CD4-positive, alpha-beta T cell treated with Interleukin-4 for 4 hours (primary cell): ENCODE measurements at regions not wholly inside any gene's neighbourhood (a gene's known extent, or its start where the extent isn't known, plus 50 kb on each side); places are given as distances from the start of the nearest gene placed in this dataset.
A peak's percentile ranks its signal among the peaks of the same experiment; 100 is the strongest.

Source experiments
- DNase-seq: peaks from one replicate; pipeline ENCODE4 v3.0.0-alpha.2; 2020

DNA sequence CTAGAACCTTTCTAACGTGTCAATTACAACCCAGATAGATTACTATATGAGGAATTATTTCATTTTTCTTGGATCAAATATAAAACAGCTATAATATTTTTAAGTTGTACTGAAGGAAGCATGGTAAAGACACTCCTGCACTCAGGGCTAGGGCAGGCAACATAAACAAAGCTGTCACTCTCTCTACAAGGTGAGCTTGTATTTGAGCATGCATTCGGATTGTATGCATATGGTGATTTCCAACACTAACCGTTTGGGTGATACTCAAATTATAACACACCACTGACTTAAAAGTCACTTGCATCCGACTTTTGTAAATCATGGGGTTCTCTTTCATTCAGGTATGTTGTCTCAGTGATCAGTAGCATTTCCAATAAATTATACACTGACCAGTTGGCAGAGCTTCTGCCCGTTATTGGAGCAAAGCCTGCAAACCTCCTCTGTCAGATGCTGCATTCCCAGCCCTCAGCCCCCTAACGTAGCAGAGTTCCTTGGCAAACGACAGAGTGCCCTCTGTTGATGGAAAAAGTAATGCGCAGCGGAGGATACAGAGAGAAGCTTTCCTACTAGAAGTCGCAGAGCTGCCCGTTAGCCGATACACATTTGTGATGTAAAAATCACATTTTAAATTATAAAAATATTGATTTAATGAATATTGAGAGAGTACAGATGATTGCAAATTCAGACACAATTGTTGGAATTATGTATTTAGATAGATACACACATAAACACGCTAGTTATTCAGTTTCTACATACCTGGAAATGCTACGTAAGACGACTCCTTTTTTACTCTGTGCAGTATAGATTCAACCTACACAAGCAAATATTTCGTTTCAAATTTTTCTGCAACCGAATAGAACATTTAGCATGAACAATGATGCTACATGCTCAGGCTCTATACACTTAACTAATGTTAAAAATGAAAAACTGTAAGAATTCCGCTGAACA is 173.9 kb upstream of the SP4 start:
- DNase-seq, result peak; percentile 40

DNA sequence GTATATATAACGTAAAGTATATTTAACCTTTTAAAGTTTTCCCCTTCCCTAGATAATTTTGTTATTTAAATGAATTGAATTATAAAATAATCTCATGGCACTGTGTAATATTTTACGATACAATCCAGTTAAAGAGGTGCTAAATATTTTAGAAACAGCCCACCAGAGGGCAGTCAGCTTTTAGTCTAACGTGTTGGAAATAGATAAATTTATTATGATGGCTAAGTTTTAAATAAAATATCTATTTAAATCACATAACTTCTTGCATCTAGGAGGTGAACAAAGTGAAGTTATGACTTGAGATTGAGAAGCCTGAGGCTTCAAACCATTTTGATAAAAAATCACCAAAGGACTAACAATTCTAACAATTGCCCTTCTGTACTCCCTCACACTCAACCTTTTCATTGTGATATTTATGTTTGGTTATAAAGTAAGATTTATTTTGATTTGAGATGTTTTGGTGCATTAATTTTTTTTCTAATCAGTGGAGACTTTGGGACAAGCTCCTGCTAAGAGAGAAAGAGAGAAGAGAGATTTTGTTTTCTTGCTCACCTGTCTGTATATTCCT is 171.5 kb upstream of the SP4 start:
- peak; percentile 43 for DNase-seq

DNA sequence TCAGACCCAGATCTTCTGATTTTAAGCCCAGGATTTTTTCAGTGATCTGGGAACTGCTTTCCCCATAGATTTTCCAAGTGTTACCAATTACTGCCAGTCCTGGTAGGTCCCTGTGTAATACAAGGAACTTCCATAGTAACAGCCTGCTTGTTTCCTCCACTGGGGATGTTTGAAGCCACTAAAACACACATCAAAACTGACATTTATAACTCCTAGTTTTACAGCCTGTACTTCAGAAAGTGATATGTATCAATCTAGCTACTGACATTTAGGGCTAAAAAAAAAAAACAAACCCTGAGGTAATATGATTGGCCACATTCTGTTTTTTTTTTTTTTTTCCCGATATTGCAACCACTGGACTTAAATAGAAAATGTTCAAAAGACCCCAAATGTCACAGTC is 166.9 kb upstream of the SP4 start:
- no peak for DNase-seq

DNA sequence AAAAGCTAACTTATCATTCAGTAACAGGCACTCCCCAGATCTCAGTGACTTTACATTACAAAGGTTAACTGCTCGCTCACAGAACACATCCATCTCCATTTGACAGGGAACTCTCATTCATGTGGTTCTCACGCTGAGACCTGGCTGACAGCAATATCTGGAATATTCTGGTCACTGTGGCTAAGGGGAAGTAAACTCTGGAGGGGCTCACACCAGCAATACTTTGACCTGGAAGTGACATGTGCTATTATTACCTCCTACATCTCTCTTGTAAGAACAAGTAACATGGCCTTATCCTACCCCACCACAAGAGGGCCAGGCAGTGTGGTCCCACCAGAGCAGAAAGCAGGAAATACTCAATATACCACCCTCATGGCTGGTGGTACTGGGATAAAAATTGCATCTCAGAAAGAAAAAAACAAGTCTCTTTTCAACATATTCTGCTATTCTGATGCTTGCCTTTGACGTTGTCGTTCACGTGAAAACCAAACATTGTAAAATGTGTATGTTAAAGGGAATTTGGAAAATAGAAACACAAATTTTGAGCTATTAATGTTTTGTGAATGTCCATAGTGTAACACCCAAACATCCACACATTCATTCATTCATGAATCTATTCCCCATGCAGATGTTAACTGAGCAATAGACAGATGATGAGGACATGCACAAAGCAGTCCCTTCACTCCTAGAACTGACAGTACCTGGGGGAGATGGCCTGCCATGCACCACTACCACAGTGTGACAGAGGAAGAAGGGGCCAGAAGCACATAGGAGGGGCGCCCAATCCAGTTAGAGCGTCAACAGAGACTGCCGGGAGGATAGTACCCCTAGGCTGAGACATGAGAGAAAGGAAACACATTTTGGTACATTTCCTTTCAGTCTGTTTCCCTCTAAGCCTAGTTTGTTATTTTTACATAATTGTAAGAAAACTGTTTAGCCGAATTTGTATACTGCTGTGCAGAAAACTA is 166.0 kb upstream of the SP4 start:
- peak; percentile 45 for DNase-seq

DNA sequence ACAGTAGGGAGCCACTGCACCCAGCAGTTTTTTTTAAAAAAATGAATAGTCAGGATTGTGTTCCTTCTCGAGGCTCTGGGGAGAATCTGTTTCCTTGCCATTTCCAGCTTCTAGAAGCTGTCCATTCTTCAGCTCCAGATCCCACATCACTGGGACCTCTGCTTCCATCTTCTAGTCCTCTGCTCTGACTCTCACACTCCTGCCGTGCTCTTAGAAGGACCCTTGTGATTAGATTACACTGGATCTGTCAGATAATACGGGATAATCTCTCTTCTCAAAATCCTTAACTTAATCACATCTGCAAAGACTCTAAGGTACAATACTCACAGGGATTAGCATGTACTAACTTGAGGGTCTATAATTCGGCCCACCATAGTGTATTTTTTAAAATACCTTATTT is 158.9 kb upstream of the SP4 start:
- DNase-seq, result no peak

DNA sequence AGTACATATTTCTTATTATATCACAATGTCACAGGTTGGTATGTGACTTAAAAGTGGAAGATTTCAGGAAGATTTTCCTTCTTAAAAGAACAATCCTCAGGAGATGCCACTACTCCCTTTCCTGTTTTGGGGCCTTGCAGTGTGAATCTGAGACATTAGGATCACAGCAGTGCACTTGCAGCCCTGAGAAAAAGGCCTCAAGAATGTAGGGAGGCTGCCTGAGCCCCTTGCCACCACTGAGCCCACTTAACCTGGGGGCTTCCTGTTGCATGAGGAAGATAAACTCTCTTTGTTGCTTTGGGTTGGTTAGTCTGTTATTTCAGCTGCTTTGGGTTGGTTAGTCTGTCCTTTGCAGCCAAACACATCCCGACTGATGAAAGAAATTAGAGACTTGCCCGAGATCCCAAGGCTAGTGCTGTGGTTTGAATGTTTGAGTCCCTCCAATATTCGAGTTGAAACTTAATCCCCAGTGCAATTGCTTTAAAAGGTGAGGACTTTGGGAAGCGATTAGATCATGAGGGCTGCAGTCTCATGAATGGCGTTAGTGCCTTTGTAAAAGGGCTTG is 151.3 kb upstream of the SP4 start:
- DNase-seq, result no peak

DNA sequence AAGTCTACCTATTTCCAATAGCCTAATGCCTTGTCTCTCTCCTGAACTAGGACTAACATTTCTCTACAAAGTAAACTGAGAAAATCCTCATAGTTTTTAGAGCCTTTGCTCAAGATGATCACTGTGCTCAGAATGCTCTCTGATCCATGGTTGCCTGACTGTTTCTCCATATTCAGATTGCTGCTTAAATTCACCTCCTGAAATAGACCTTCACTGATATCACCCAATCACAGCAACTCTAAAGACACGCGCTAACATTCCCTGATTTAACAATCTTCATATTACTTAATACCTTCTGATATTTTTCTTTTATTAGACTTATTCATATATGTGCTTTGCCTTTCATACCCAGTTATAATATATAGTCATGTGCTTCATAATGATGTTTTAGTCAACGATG is 148.9 kb upstream of the SP4 start:
- no peak for DNase-seq

DNA sequence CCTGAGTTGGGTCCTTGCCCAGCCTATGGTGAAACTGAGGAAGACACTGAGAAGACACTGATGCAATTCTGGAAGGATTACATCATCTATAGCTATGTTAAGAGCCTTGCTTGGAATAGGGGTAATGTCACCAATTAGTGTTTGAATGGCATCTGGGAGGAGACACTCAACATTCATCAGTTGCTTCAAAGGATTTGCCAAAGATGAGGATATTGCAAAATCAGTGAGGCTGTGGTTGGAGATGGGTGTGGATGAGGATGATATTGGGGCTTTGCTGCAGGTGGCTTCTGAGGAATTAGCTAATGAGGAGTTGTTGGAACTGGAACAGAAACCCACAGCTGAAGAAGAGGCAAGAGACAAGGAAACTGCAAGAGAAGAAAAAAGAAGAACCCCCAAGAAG is 146.7 kb upstream of the SP4 start:
- no peak for DNase-seq

DNA sequence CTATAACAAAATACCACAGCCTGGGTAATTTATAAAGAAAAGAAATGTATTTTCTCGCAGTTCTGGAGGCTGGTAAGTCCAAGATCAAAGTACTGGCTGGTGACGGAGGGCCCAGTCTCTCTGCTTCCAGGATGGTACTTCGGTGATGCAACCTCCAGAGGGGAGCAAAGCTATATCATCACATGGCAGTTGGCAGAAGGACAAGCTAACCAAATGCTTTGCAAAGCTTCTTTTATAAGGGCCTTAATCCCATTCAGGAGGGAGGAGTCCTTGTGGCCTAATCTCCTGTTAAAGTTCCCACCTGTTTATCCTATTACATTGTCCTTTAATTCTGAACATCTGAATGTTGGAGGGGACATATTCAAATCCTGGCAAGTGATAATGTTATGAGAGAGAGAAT is 134.1 kb upstream of the SP4 start:
- DNase-seq, result no peak

DNA sequence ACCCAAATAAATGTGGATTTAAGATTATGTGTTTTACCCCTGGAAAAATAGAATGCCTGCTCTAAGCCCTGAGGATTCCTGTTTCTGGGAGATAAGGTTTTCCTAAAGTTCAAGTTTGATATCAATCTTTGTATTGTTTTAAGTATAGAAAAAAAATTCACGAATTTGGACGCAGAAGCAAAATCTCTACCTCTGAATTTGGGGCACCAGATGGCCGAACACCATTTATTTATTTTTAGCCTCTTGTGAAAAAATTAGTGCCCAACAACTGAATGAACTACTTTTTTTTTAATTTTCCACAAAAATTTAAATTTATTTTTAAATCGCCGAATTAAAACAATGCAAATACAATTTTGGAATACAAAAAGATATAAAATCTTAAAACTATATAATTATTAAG is 128.1 kb upstream of the SP4 start:
- no peak for DNase-seq

DNA sequence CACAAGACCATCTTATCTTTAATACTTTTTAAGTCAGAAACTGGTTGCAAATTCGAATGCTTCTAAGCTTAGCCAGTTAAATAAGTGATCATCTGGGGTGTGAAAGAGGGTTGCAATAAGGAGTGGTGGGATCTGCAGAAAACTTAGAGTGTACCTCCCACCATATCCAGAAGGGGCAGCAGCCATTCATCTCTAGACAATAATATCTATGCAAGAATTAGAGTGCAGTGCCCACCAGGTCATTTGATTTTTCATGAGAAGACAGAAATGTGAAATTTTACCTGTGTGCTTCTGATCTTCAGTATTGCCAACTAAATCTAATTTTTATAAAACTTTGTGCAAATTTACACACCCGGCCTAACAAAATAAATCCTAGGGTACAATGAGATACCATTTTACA is 127.2 kb upstream of the SP4 start:
- no peak for DNase-seq

DNA sequence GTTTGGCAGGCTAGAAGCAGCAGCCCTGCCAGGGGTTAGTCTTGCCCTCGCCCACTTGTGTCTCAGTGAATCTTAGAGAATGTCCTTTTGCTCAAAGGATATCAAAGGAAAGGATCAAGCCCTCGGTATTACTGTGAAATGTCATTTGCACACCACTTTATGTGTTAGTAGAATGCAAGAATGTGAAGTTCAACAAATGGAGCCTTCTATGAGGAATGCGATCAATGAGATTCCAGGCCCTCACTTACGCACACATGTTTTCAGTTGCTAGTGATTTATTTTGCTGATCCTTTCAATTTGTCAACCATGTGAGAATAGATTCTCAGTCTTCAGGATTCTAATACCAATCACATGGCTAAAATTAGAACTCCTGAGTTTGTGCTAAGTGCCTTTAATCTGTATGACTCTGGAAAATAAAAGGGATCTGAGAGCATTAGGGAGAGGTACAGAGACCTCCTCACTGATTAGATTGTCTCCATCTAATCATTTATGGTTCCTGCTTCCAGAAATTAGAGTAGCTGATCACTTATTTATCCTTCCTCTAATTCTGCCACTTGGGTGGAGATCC is 123.0 kb upstream of the SP4 start:
- no peak for DNase-seq

DNA sequence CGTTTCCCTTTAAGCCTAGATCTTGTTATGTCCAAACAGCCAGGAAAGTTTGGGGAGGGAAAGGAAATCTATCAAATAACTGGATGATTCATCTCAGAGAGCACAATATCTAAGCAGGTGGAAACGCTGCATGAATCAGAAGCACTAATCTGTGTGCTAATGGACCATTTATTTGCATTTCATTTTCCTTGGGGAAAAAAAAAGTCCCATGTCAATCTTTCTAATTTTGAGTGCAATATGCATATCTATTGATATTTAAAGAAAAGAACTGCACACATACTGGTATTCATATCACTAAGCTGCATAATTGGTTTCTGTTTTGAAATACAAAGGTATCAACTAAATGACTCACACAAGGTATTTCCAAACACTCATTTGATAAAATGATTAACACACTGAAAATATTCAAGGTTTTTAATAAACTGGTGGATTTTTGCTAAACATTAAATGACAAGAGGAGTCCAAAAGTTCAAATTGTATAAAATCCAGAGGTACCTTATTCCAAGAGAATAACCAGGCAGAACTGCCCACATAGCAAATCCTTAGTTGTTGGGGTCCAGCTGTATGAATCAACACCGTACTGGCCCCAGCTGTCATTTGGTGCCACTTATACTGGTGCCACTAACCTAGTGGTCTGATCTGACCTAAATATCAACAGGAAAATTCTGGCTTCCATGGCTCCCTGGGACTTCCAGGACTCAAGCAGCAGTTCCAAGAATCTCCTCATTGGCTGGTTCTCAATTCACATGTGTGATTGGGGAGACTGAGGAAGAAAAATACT is 122.2 kb upstream of the SP4 start:
- no peak for DNase-seq

DNA sequence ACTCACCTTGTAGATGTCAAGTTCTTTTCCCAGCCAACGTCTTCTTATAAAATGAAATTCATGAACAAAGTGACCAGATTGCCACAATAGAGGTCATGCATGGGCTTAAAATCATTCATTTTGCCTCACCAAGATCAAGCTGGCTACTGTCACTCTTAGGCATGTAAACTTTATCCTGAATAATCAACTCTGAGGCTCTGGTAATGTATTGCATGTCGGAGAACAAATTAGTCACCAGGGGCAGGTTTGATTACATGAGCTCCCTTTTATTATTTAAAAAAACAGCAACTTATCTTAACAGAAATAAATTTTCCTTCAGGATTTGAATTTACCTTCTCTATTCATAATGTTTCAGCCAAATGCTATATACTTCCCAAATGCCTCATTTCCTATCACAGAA is 112.9 kb upstream of the SP4 start:
- no peak for DNase-seq

DNA sequence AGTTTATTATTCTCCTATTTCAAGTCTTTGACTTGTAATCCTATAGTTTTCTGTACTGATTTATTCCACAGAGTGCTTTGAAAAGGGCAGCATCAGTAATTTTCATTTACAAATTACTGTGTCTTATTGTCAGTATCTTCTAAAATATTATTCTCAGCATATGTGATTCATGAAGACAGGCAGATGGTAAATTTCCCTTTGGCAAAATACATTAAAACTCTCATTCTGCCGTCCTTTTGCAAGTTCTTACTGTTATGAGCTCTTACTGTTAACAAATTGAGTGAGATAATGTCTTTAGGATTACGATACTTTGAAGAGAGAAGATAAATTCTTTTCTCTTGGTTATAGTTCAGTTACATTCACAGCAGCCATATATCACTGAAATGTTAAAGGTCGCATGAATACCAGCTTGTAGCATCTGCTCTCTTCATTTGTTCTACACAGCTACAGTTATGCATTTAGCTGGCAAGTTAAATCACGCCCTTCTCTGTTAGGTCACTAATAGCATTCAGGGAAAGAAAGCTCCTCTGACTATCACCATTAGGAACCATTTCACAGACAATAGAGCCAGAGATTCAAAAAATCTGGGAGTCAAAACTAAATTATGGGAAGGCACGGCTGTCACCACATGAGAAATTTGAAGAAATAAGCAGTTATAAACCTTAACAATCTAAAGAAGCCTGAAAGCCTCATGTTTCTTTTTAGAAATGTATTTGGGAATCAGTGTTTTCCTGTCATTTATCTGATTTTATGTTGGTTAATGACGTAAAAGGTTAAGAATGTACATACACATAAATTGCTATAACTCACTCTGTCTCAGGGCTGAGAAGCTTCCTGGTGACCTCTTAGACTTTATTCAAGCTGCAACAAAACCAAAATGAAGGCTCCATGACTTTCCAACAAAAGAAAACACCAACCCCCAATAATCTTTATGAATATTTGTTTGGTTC is 109.6 kb upstream of the SP4 start:
- DNase-seq, result no peak

DNA sequence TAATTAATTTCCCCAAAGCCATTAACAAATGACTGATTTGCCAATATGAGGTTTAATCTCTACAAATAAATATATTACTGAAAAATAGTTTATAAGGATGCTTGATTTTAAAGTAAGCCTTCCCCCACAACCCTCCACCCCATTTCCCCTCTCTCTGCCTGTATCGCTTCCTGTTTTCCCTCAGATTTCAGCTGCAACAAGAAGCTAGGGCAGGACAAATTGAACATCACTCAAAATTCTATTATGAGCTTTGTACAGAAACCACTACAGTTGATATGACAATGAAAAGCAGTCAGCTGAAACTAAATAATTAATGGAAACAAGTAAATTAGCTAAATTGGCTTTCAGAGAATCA is 109.0 kb upstream of the SP4 start:
- no peak for DNase-seq

DNA sequence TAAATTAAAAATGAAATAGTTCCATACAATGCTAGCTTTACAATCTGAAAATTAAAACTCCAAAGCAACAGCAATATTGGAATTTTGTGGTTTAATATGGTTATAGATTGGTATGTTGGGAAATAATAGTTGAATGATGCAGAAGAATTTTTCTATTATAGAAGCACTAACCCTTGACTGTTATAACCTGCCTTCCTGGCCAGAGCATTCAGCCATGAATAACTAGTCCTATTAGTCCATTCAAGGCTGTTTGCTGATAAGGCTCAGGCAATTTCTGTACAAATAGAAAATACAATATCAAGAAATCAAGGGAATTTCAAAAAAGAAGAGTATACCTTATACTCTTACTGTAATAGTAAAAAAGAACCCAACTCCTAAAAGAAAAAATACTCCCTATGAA is 101.6 kb upstream of the SP4 start:
- DNase-seq, result no peak

DNA sequence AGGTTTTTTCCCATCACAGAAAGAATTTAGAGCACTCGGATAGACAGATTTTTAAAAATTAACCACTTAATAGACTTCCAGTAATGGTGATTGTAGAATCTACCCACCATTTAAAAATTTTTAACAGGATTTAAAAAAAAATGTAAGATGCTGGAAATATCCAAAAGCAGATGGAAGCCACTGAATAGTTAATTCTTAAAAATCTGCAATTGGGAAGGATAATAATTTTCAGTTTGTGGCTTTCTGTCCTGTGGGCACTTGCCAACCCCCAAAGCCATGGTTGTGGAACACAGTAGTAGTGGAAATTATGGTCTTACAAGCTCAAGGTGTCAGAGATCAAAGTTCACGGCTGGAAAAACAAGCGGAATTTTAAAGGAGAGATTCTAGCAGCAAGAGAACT is 101.0 kb upstream of the SP4 start:
- DNase-seq, result no peak

DNA sequence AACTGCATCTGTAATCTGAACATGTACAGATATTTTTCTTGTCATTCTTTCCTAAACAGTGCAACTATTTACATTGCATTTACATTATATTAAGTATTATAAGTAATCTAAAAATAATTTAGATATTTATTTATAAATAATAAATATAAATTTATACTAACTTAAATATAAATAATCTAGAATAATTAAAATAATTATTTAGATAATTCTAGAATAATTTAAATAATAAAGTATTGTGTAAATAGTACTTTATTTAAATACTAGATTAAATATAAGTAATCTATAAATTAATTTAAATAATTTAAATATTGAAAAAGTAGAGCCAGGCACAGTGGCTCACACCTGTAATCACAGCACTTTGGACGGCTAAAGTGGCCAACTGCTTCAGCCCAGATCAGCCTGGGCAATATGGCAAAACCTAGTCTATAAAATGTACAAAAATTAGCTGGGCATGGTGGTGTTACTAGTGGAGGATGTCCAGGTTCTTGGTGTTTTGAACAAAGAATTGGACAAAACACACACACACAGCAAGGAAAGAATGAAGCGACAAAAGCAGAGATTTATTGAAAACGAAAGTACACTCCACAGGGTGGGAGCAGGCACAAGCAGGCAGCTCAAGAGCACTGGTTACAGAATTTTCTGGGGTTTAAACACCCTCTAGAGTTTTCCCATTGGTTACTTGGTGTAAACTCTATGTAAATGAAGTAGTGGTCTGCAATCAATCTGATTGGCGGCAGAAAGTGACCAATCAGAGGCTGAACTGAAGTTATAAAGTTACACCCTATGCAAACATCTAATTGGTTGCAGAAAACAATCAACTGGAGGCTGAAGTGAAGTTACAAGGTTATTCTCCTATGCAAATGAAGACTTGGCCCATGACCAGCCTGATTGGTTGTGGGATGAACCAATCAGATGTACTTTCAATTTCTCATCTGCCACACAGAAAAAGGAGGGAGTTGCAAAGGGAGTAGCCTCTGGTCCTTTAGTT is 100.2 kb upstream of the SP4 start:
- no peak for DNase-seq
